ENCODE measurements at regions not wholly inside any gene's neighbourhood (a gene's known extent, or its start where the extent isn't known, plus 50 kb on each side); places are given as distances from the start of the nearest gene placed in this dataset.
"Not testable (repeated sequence)": the region's sequence is repeated elsewhere in the genome, so short reads cannot be mapped to it uniquely, and the experiment has no call there.

- Histone ChIP-seq H3K27ac (no peak overlapping the region), H3K4me3 (no peak overlapping the region), H3K9me3 (replicated peaks) (no peaks in the 10 kb centered on the region), H3K4me1 (replicated peaks) (peaks cover 10% of the 10 kb centered on the region), H3K36me3 (no peaks in the 10 kb centered on the region), H3K27me3 (replicated peaks) (no peaks in the 10 kb centered on the region)
- DNase-seq (ENCODE audit: low read depth in 1 of 2, low spot score in 2 of 2) = no peak
Observed at GRCh38 chr5:32534041-32534440, 51.3 kb upstream of the SUB1 start.

- H3K27ac ChIP-seq = no peak overlapping the region
- H3K27me3 ChIP-seq (replicated peaks) = no peaks in the 10 kb centered on the region
- peak; percentile 10 to 38 for DNase-seq (ENCODE audit: low read depth in 1 of 2, low spot score in 2 of 2)
- H3K4me3 ChIP-seq = no peak overlapping the region
- peaks cover 10% of the 10 kb centered on the region for H3K4me1 ChIP-seq (replicated peaks)
- H3K9me3 ChIP-seq (replicated peaks) = no peaks in the 10 kb centered on the region
- no peaks in the 10 kb centered on the region for H3K36me3 ChIP-seq
Observed at GRCh38 chr5:32531885-32532520, 53.4 kb upstream of the SUB1 start.

GRCh38 chr5:32527321-32527720 is 58.0 kb upstream of the SUB1 start:
- H3K36me3 ChIP-seq; H3K27me3 ChIP-seq (replicated peaks); H3K9me3 ChIP-seq (replicated peaks); H3K27ac ChIP-seq; H3K4me1 ChIP-seq (replicated peaks); H3K4me3 ChIP-seq; DNase-seq (ENCODE audit: low read depth in 1 of 2, low spot score in 2 of 2): not testable (repeated sequence)

- H3K36me3 ChIP-seq = no peaks in the 10 kb centered on the region
- H3K9me3 ChIP-seq (replicated peaks) = no peaks in the 10 kb centered on the region
- no peak overlapping the region for H3K4me3 ChIP-seq
- H3K4me1 ChIP-seq (replicated peaks) = peaks cover 5% of the 10 kb centered on the region
- H3K27ac ChIP-seq = no peak overlapping the region
- H3K27me3 ChIP-seq (replicated peaks) = no peaks in the 10 kb centered on the region
- no peak for DNase-seq (ENCODE audit: low read depth in 1 of 2, low spot score in 2 of 2)
Observed at GRCh38 chr5:32526810-32527209, 58.5 kb upstream of the SUB1 start.

GRCh38 chr5:32523625-32524024 is 61.7 kb upstream of the SUB1 start:
- no peak overlapping the region for H3K27ac ChIP-seq
- no peak for DNase-seq (ENCODE audit: low read depth in 1 of 2, low spot score in 2 of 2)

GRCh38 chr5:32522429-32523143 is 62.8 kb upstream of the SUB1 start:
- Histone ChIP-seq H3K4me1 (replicated peaks) (peaks cover 5% of the 10 kb centered on the region; the same call in 1 of the 2 replicates), H3K27me3 (replicated peaks) (no peaks in the 10 kb centered on the region), H3K9me3 (replicated peaks) (no peaks in the 10 kb centered on the region), H3K36me3 (no peaks in the 10 kb centered on the region), H3K27ac (no peak overlapping the region), H3K4me3 (no peak overlapping the region)
- no peak for DNase-seq (ENCODE audit: low read depth in 1 of 2, low spot score in 2 of 2)

More at GRCh38 chr5:32523625-32524024, 61.7 kb upstream of the SUB1 start:
- Histone ChIP-seq H3K9me3 (replicated peaks) (no peaks in the 10 kb centered on the region), H3K4me1 (replicated peaks) (peaks cover 5% of the 10 kb centered on the region; the same call in 1 of the 2 replicates), H3K4me3 (no peak overlapping the region), H3K27me3 (replicated peaks) (no peaks in the 10 kb centered on the region), H3K36me3 (no peaks in the 10 kb centered on the region)

GRCh38 chr5:32521481-32521880 is 63.9 kb upstream of the SUB1 start:
- H3K27me3 ChIP-seq (replicated peaks) = no peaks in the 10 kb centered on the region
- no peak for DNase-seq (ENCODE audit: low read depth in 1 of 2, low spot score in 2 of 2)

GRCh38 chr5:32520972-32521371 is 64.4 kb upstream of the SUB1 start:
- no peaks in the 10 kb centered on the region for H3K27me3 ChIP-seq (replicated peaks)
- DNase-seq (ENCODE audit: low read depth in 1 of 2, low spot score in 2 of 2) = no peak
- H3K9me3 ChIP-seq (replicated peaks) = no peaks in the 10 kb centered on the region
- H3K4me3 ChIP-seq = no peak overlapping the region
- H3K36me3 ChIP-seq = no peaks in the 10 kb centered on the region
- H3K27ac ChIP-seq = no peak overlapping the region
- H3K4me1 ChIP-seq (replicated peaks) = peaks cover 5% of the 10 kb centered on the region; the same call in 1 of the 2 replicates

More at GRCh38 chr5:32521481-32521880, 63.9 kb upstream of the SUB1 start:
- Histone ChIP-seq H3K4me1 (replicated peaks) (peaks cover 5% of the 10 kb centered on the region; the same call in 1 of the 2 replicates), H3K36me3 (no peaks in the 10 kb centered on the region), H3K9me3 (replicated peaks) (no peaks in the 10 kb centered on the region), H3K4me3 (no peak overlapping the region), H3K27ac (no peak overlapping the region)

GRCh38 chr5:32520356-32520755 is 65.0 kb upstream of the SUB1 start:
- DNase-seq (ENCODE audit: low read depth in 1 of 2, low spot score in 2 of 2) = no peak
- H3K4me1 ChIP-seq (replicated peaks) = peaks cover 5% of the 10 kb centered on the region; the same call in 1 of the 2 replicates
- H3K36me3 ChIP-seq = no peaks in the 10 kb centered on the region

GRCh38 chr5:32519508-32519907 is 65.8 kb upstream of the SUB1 start:
- peaks cover 5% of the 10 kb centered on the region; the same call in 1 of the 2 replicates for H3K4me1 ChIP-seq (replicated peaks)
- H3K4me3 ChIP-seq = no peak overlapping the region
- DNase-seq (ENCODE audit: low read depth in 1 of 2, low spot score in 2 of 2) = no peak
- H3K36me3 ChIP-seq = no peaks in the 10 kb centered on the region
- no peak overlapping the region for H3K27ac ChIP-seq
- H3K27me3 ChIP-seq (replicated peaks) = no peaks in the 10 kb centered on the region
- no peaks in the 10 kb centered on the region for H3K9me3 ChIP-seq (replicated peaks)

More at GRCh38 chr5:32520356-32520755, 65.0 kb upstream of the SUB1 start:
- Histone ChIP-seq H3K27ac (no peak overlapping the region), H3K9me3 (replicated peaks) (no peaks in the 10 kb centered on the region), H3K4me3 (no peak overlapping the region), H3K27me3 (replicated peaks) (no peaks in the 10 kb centered on the region)

GRCh38 chr5:32514806-32515205 is 70.3 kb upstream of the ZFR start:
- Histone ChIP-seq H3K9me3 (replicated peaks) (no peaks in the 10 kb centered on the region), H3K4me3 (no peak overlapping the region), H3K36me3 (no peaks in the 10 kb centered on the region), H3K4me1 (replicated peaks) (no peaks in the 10 kb centered on the region), H3K27me3 (replicated peaks) (no peaks in the 10 kb centered on the region), H3K27ac (no peak overlapping the region)
- no peak for DNase-seq (ENCODE audit: low read depth in 1 of 2, low spot score in 2 of 2)

- DNase-seq (ENCODE audit: low read depth in 1 of 2, low spot score in 2 of 2) = no peak
- Histone ChIP-seq H3K36me3 (no peaks in the 10 kb centered on the region), H3K9me3 (replicated peaks) (no peaks in the 10 kb centered on the region), H3K27ac (no peak overlapping the region), H3K27me3 (replicated peaks) (no peaks in the 10 kb centered on the region), H3K4me1 (replicated peaks) (peaks cover 6% of the 10 kb centered on the region), H3K4me3 (no peak overlapping the region)
Observed at GRCh38 chr5:32512926-32513325, 68.4 kb upstream of the ZFR start.

- Histone ChIP-seq H3K9me3 (replicated peaks) (no peaks in the 10 kb centered on the region), H3K36me3 (no peaks in the 10 kb centered on the region), H3K27ac (no peak overlapping the region), H3K27me3 (replicated peaks) (no peaks in the 10 kb centered on the region), H3K4me1 (replicated peaks) (peaks cover 16% of the 10 kb centered on the region), H3K4me3 (no peak overlapping the region)
- DNase-seq (ENCODE audit: low read depth in 1 of 2, low spot score in 2 of 2) = no peak
Observed at GRCh38 chr5:32511776-32512374, 67.3 kb upstream of the ZFR start.

GRCh38 chr5:32510860-32511259 is 66.3 kb upstream of the ZFR start:
- Histone ChIP-seq H3K4me1 (replicated peaks) (peaks cover 26% of the 10 kb centered on the region), H3K36me3 (no peaks in the 10 kb centered on the region), H3K4me3 (no peak overlapping the region), H3K27ac (no peak overlapping the region), H3K27me3 (replicated peaks) (no peaks in the 10 kb centered on the region), H3K9me3 (replicated peaks) (no peaks in the 10 kb centered on the region)
- no peak for DNase-seq (ENCODE audit: low read depth in 1 of 2, low spot score in 2 of 2)
